H1 (cell line): ENCODE measurements at regions not wholly inside any gene's neighbourhood (a gene's known extent, or its start where the extent isn't known, plus 50 kb on each side); places are given as distances from the start of the nearest gene placed in this dataset.

Experiments used
- CTCF ChIA-PET: fragments of 300-600 bp; sonication (Branson Sonifier 250); formaldehyde crosslinking; loops from one replicate; lab custom pipeline; 2021; ENCODE audit not compliant: partially characterized antibody; lab: Charles Lee
- POLR2A ChIA-PET: fragments of 300-600 bp; sonication (Branson Sonifier 250); formaldehyde crosslinking; loops from one replicate; lab custom pipeline; 2021; ENCODE audit warnings: inconsistent platforms; ENCODE audit not compliant: partially characterized antibody; lab: Charles Lee
- DNase-seq, 2 experiments: peaks; one replicate each; pipeline versions ENCODE4 v3.0.0 to v3.0.0-alpha.2; 2010 to 2022; ENCODE audit warnings: low spot score in 2 of 2, low read depth in 1 of 2, mixed read lengths in 1 of 2
- FAIRE-seq: peaks from 2 replicates; lab custom pipeline; 2011; peaks lifted over from hg19 to GRCh38; lab: Jason Lieb, UNC
- H2AFZ ChIP-seq: 2 replicates; pipeline ENCODE4 v1.8.1; 2012; ENCODE audit warnings: low read length, inconsistent platforms
- H2AK5ac ChIP-seq: 2 replicates; pipeline ENCODE4 v1.6.1; 2013; ENCODE audit warnings: low read depth, low read length
- H2BK120ac ChIP-seq: replicated peaks from 2 replicates; pipeline ENCODE3; 2013; ENCODE audit warnings: low read depth, low read length, inconsistent platforms
- H2BK12ac ChIP-seq: 2 replicates; pipeline ENCODE4 v1.6.1; 2013; ENCODE audit warnings: low read depth, low read length
- H2BK15ac ChIP-seq: 2 replicates; pipeline ENCODE4 v1.6.1; 2013; ENCODE audit warnings: low read length
- H2BK20ac ChIP-seq: 2 replicates; pipeline ENCODE4 v1.6.1; 2013; ENCODE audit warnings: low read length
- H2BK5ac ChIP-seq: 2 replicates; pipeline ENCODE4 v1.6.1; 2013; ENCODE audit warnings: low read depth, low read length
- H3K14ac ChIP-seq: 2 replicates; pipeline ENCODE4 v1.6.1; 2013; ENCODE audit warnings: inconsistent platforms; ENCODE audit not compliant: insufficient read length
- H3K18ac ChIP-seq: 2 replicates; pipeline ENCODE4 v1.6.1; 2013; ENCODE audit warnings: low read length; ENCODE audit errors: extremely low read depth
- H3K23ac ChIP-seq: 2 replicates; pipeline ENCODE4 v1.6.1; 2013; ENCODE audit warnings: inconsistent platforms; ENCODE audit not compliant: insufficient read length
- H3K23me2 ChIP-seq: 2 replicates; pipeline ENCODE4 v1.6.1; 2013; ENCODE audit warnings: low read depth, low read length
- H3K27ac ChIP-seq: 2 replicates; pipeline ENCODE4 v1.6.1; 2011; ENCODE audit warnings: low read depth, low read length, inconsistent platforms
- H3K27me3 ChIP-seq, 4 experiments: replicated peaks in 1 of 4; 1 replicate in 1 of 4; 2 replicates in 3 of 4; pipeline versions ENCODE4 v1.6.1 to v1.8.1; 2011 to 2013; ENCODE audit warnings: low read length in 3 of 4, mild to moderate bottlenecking in 3 of 4, inconsistent platforms in 2 of 4, mixed read lengths in 2 of 4, moderate library complexity in 1 of 4; ENCODE audit not compliant: control insufficient read depth in 3 of 4, insufficient read depth in 3 of 4; ENCODE audit errors: extremely low read depth in 1 of 4
- H3K36me3 ChIP-seq, 4 experiments: 2 replicates each; pipeline versions ENCODE4 v1.6.1 to v1.8.1; 2011 to 2013; ENCODE audit warnings: mild to moderate bottlenecking in 4 of 4, low read length in 3 of 4, moderate library complexity in 2 of 4, control low read depth in 1 of 4, inconsistent platforms in 1 of 4; ENCODE audit not compliant: insufficient read depth in 4 of 4, control insufficient read depth in 2 of 4
- H3K4ac ChIP-seq: replicated peaks from 2 replicates; pipeline ENCODE3; 2013; ENCODE audit warnings: low read length, low read depth, mixed read lengths, inconsistent platforms; ENCODE audit not compliant: insufficient read length
- H3K4me1 ChIP-seq, 4 experiments: replicated peaks in 1 of 4; 1 replicate in 1 of 4; 2 replicates in 3 of 4; pipeline versions ENCODE4 v1.6.1 to v1.8.1; 2011 to 2013; ENCODE audit warnings: low read length in 3 of 4, inconsistent platforms in 2 of 4, mixed read lengths in 1 of 4; ENCODE audit not compliant: insufficient read depth in 4 of 4, control insufficient read depth in 3 of 4
- H3K4me2 ChIP-seq, 2 experiments: 2 replicates each; pipeline versions ENCODE4 v1.6.1 to v1.8.1; 2011 to 2013; ENCODE audit warnings: low read depth in 2 of 2, low read length in 2 of 2, control low read depth in 1 of 2, inconsistent platforms in 1 of 2, mild to moderate bottlenecking in 1 of 2; ENCODE audit not compliant: insufficient read depth in 1 of 2
- H3K4me3 ChIP-seq, 4 experiments: fragments of 200-600, 300-600 bp in 1 of 4; sonication (generic), shearing (Covaris generic), sonication (Bioruptor Twin) in 1 of 4; 2 replicates each; pipeline versions ENCODE4 v1.5.1 to v1.8.1; 2011 to 2016; ENCODE audit warnings: low read length in 4 of 4, low read depth in 3 of 4, control low read depth in 2 of 4, inconsistent platforms in 2 of 4, mild to moderate bottlenecking in 2 of 4, mixed read lengths in 1 of 4, moderate library complexity in 1 of 4; ENCODE audit not compliant: insufficient read depth in 2 of 4; ENCODE audit errors: extremely low read depth in 1 of 4
- H3K56ac ChIP-seq: replicated peaks from 2 replicates; pipeline ENCODE3; 2013; ENCODE audit warnings: low read depth, mild to moderate bottlenecking, mixed read lengths, low read length, inconsistent platforms; ENCODE audit not compliant: insufficient read length
- H3K79me1 ChIP-seq: 2 replicates; pipeline ENCODE4 v1.6.1; 2013; ENCODE audit warnings: low read depth, low read length, control low read depth
- H3K79me2 ChIP-seq, 2 experiments: 2 replicates each; pipeline versions ENCODE4 v1.6.1 to v1.8.1; 2012 to 2013; ENCODE audit warnings: low read length in 2 of 2, mild to moderate bottlenecking in 2 of 2, inconsistent platforms in 1 of 2; ENCODE audit not compliant: insufficient read depth in 2 of 2, control insufficient read depth in 1 of 2
- H3K9ac ChIP-seq, 4 experiments: replicated peaks in 1 of 4; 1 replicate in 1 of 4; 2 replicates in 3 of 4; pipeline versions ENCODE4 v1.6.1 to v1.8.1; 2011 to 2013; ENCODE audit warnings: low read depth in 3 of 4, low read length in 3 of 4, control low read depth in 2 of 4, mild to moderate bottlenecking in 2 of 4, moderate library complexity in 2 of 4, inconsistent platforms in 1 of 4; ENCODE audit errors: extremely low read depth in 1 of 4
- H3K9me3 ChIP-seq, 2 experiments: 2 replicates each; pipeline versions ENCODE4 v1.6.1 to v1.8.1; 2012 to 2013; ENCODE audit warnings: mild to moderate bottlenecking in 2 of 2, moderate library complexity in 2 of 2, control low read depth in 1 of 2, inconsistent platforms in 1 of 2, low read depth in 1 of 2, low read length in 1 of 2, mixed read lengths in 1 of 2; ENCODE audit not compliant: insufficient read depth in 2 of 2
- H4K20me1 ChIP-seq, 2 experiments: replicated peaks in 1 of 2; 2 replicates each; pipeline versions ENCODE3 to v1.8.1; 2011 to 2013; ENCODE audit warnings: inconsistent platforms in 2 of 2, low read length in 2 of 2, mild to moderate bottlenecking in 1 of 2; ENCODE audit not compliant: insufficient read depth in 2 of 2, control insufficient read depth in 1 of 2
- H4K5ac ChIP-seq: 2 replicates; pipeline ENCODE4 v1.6.1; 2013; ENCODE audit warnings: low read length, low read depth, mixed read lengths, inconsistent platforms; ENCODE audit not compliant: insufficient read length
- H4K8ac ChIP-seq: 2 replicates; pipeline ENCODE4 v1.8.0; 2013; ENCODE audit warnings: mild to moderate bottlenecking, moderate library complexity, low read length, inconsistent platforms; ENCODE audit not compliant: insufficient read depth; ENCODE audit errors: extremely low read depth
- H4K91ac ChIP-seq: replicated peaks from 2 replicates; pipeline ENCODE3; 2013; ENCODE audit warnings: low read length, mixed read lengths, inconsistent platforms; ENCODE audit not compliant: insufficient read length
- CEBPB ChIP-seq: IDR thresholded peaks from 2 replicates; pipeline ENCODE4 v1.6.1; 2012; ENCODE audit warnings: low read depth, low read length
- EP300 ChIP-seq, 2 experiments: IDR thresholded peaks; 1 replicate in 1 of 2; 2 replicates in 1 of 2; pipeline ENCODE4 v1.6.1; 2011 to 2012; ENCODE audit warnings: low read depth in 2 of 2, low read length in 2 of 2, mild to moderate bottlenecking in 2 of 2, borderline replicate concordance in 1 of 2, inconsistent platforms in 1 of 2, moderate library complexity in 1 of 2
- GABPA ChIP-seq: IDR thresholded peaks from 2 replicates; pipeline ENCODE4 v1.6.1; 2011; ENCODE audit warnings: mild to moderate bottlenecking, low read length, moderate library complexity, borderline replicate concordance; ENCODE audit not compliant: insufficient read depth
- GTF2F1 ChIP-seq: IDR thresholded peaks from 2 replicates; pipeline ENCODE4 v1.6.1; 2012; ENCODE audit warnings: low read depth, low read length, improper control_type of control experiment, borderline replicate concordance
- HDAC6 ChIP-seq: IDR thresholded peaks from one replicate; pipeline ENCODE4 v1.7.1; 2012; ENCODE audit warnings: low read depth, mild to moderate bottlenecking, inconsistent platforms, low read length, moderate library complexity
- KDM1A ChIP-seq: fragments of 200-600, 300-600 bp; sonication (generic); IDR thresholded peaks from 2 replicates; pipeline ENCODE4 v1.7.1; 2016; ENCODE audit warnings: mild to moderate bottlenecking, low read length, borderline replicate concordance
- NRF1 ChIP-seq: IDR thresholded peaks from 2 replicates; pipeline ENCODE4 v1.6.1; 2011; ENCODE audit warnings: mild to moderate bottlenecking, low read depth, low read length, improper control_type of control experiment
- POLR2AphosphoS5 ChIP-seq: IDR thresholded peaks from 2 replicates; pipeline ENCODE4 v1.6.1; 2011; ENCODE audit warnings: low read depth, low read length
- RFX5 ChIP-seq: IDR thresholded peaks from 2 replicates; pipeline ENCODE4 v1.6.1; 2011; ENCODE audit warnings: low read depth, low read length, improper control_type of control experiment, borderline replicate concordance
- RNF2 ChIP-seq: fragments of 200-900, 300-1000 bp; sonication (generic); IDR thresholded peaks from 2 replicates; pipeline ENCODE4 v1.7.1; 2016; ENCODE audit warnings: borderline replicate concordance, low read depth, mild to moderate bottlenecking, antibody characterized with exemption, low read length; ENCODE audit not compliant: poor library complexity, severe bottlenecking; ENCODE audit errors: missing control alignments
- SIN3A ChIP-seq, 2 experiments: IDR thresholded peaks in 1 of 2; conservative IDR thresholded peaks in 1 of 2; 2 replicates each; pipeline ENCODE4 v1.6.1; 2011 to 2012; ENCODE audit warnings: low read length in 2 of 2, improper control_type of control experiment in 1 of 2, low read depth in 1 of 2, mild to moderate bottlenecking in 1 of 2
- SRF ChIP-seq: IDR thresholded peaks from 2 replicates; pipeline ENCODE4 v1.6.1; 2011; ENCODE audit warnings: mild to moderate bottlenecking, low read depth, low read length, moderate library complexity
- TAF1 ChIP-seq: IDR thresholded peaks from 2 replicates; pipeline ENCODE4 v1.6.1; 2011; ENCODE audit warnings: mild to moderate bottlenecking, low read depth, low read length
- TCF12 ChIP-seq: IDR thresholded peaks from 2 replicates; pipeline ENCODE4 v1.6.1; 2011; ENCODE audit warnings: low read depth, mild to moderate bottlenecking, low read length
- ZNF274 ChIP-seq: IDR thresholded peaks from 2 replicates; pipeline ENCODE4 v1.7.0; 2012; ENCODE audit warnings: low read length, borderline replicate concordance; ENCODE audit errors: extremely low read depth
- WGBS, 2 experiments: shearing (Covaris generic) in 1 of 2; methylation state at CpG; one replicate each; pipeline versions ENCODE4 v1.1.6 to v1.1.7; 2013 to 2015; ENCODE audit warnings: low lambda C conversion rate in 2 of 2, mixed read lengths in 2 of 2, inconsistent platforms in 1 of 2, low coverage in 1 of 2, missing lambda C conversion rate in 1 of 2; ENCODE audit not compliant: insufficient replicate concordance in 2 of 2, insufficient coverage in 1 of 2, insufficient read length in 1 of 2; ENCODE audit errors: extremely low coverage in 1 of 2, missing lambda C conversion rate in 1 of 2; 5-methylcytosine and 5-hydroxymethylcytosine counted together

DNA sequence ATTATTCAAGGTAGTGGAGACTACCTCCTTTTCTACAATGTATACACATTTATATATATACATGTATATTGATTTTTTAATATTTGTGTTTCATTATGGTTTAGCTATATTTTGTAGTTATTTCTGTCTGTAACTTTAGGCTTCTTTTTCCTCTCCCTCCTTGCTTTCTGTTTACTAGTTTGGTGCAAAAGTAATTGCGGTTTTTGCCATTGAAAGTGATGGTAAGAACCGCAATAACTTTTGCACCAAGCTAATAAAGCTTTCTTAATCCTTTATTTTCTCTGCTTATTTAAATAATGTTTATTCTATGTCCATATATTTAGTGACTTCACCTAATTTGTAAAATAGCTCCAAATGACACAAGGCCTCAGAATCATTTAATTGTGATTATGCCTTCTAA is 195.3 kb upstream of the PLSCR5 start:
- 76% methylated on average over 2 of the region's 2 CpGs; no CpG with 5 or more reads in 1 of the 2 experiments for WGBS, 2 experiments
- Histone ChIP-seq H3K36me3 (no peaks in the 10 kb centered on the region), H3K56ac (no peak overlapping the region), H3K23me2 (no peaks in the 10 kb centered on the region), H4K5ac (no peak overlapping the region), H3K18ac (no peak overlapping the region), H3K27ac (no peak overlapping the region), H3K23ac (no peak overlapping the region), H3K4me2 (no peak overlapping the region), H4K91ac (no peak overlapping the region), H3K14ac (no peak overlapping the region), H3K9ac (no peak overlapping the region), H4K8ac (no peak overlapping the region), H3K79me1 (no peaks in the 10 kb centered on the region), H2BK20ac (no peak overlapping the region), H2BK120ac (no peak overlapping the region), H3K4me3 (no peak overlapping the region), H2BK5ac (no peak overlapping the region), H3K4ac (no peak overlapping the region), H4K20me1 (no peaks in the 10 kb centered on the region), H3K9me3 (no peaks in the 10 kb centered on the region), H2BK15ac (no peak overlapping the region), H3K4me1 (no peaks in the 10 kb centered on the region), H3K79me2 (no peaks in the 10 kb centered on the region), H2BK12ac (no peak overlapping the region), H2AK5ac (no peak overlapping the region), H3K27me3 (no peaks in the 10 kb centered on the region), H2AFZ (no peak overlapping the region)
- CTCF ChIA-PET = no interaction called here
- FAIRE-seq (no peak), DNase-seq (no peak)
- POLR2A ChIA-PET = no interaction called here
- TF ChIP-seq SRF (no peak), SIN3A (conservative IDR thresholded peaks at IDR 0.05 in 1 of 2, IDR thresholded peaks at IDR 0.05 in 1 of 2; ENCODE audit: low read depth in 1 of 2, low read length in 2 of 2) (no peak), RFX5 (no peak), GABPA (no peak), TAF1 (no peak), GTF2F1 (no peak), TCF12 (no peak), ZNF274 (no peak), NRF1 (no peak), POLR2AphosphoS5 (no peak), CEBPB (no peak), KDM1A (no peak), RNF2 (no peak), HDAC6 (no peak), EP300 (IDR thresholded peaks at IDR 0.05; ENCODE audit: borderline replicate concordance in 1 of 2, low read depth in 2 of 2, low read length in 2 of 2) (no peak)
